ENCODE measurements at regions not wholly inside any gene's neighbourhood (a gene's known extent, or its start where the extent isn't known, plus 50 kb on each side); places are given as distances from the start of the nearest gene placed in this dataset.

DNA sequence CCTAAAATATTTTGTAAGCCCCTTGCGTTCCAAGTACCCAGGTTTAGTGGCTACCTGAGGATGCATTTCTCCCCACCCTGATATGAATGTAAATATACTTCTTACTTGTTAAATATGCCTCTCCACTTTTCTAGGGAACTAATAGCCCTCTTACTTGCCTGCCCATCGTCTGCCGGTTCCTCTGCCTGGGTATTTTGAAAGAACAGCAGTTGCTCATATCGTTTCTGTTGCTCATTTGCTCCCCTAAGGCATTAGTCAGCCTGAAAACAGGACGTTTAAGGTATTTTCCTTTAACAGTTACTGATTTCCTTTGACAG is 141.3 kb upstream of the CARMIL1 start:
- Histone ChIP-seq H2AFZ (replicated peaks; ENCODE audit: low read length, poor library complexity) (peak overlapping the region; percentile 82), H3K27ac (ENCODE audit: insufficient read depth, low read length) (peak overlapping the region; percentile 42), H2BK120ac (ENCODE audit: low read depth, low read length) (peak overlapping the region; percentile 93), H3K9ac (ENCODE audit: low read depth, low read length) (peak overlapping the region; percentile 8; the same call in 1 of the 2 replicates), H3K4me2 (ENCODE audit: low read depth, low read length) (peak overlapping the region; percentile 74), H3K18ac (ENCODE audit: low read depth, low read length) (peak overlapping the region; percentile 47; the same call in 1 of the 2 replicates), H4K20me1 (ENCODE audit: insufficient read depth, low read length) (no peaks in the 10 kb centered on the region), H4K8ac (ENCODE audit: low read depth in 2 of 2, low read length in 2 of 2) (peak overlapping the region; percentile 87 to 90; a peak in 3 of 4 replicates), H3K56ac (ENCODE audit: extremely low read depth, insufficient read depth, low read length) (peak overlapping the region; percentile 90; the same call in 1 of the 2 replicates), H2AK5ac (ENCODE audit: low read depth, low read length) (no peak overlapping the region), H2BK5ac (ENCODE audit: low read depth, low read length, poor library complexity, severe bottlenecking) (peak overlapping the region; percentile 93), H3K36me3 (ENCODE audit: control insufficient read depth, insufficient read depth, low read length) (no peaks in the 10 kb centered on the region), H3K4ac (ENCODE audit: low read depth, low read length) (peak overlapping the region; percentile 83), H2AK9ac (replicated peaks; ENCODE audit: low read depth, low read length, poor library complexity) (no peak overlapping the region), H3K9me1 (ENCODE audit: insufficient read depth, low read length) (peaks cover 3% of the 10 kb centered on the region; the same call in 1 of the 2 replicates), H3K4me1 (ENCODE audit: control insufficient read depth, insufficient read depth, low read length) (no peaks in the 10 kb centered on the region), H4K5ac (ENCODE audit: low read depth, low read length) (peak overlapping the region; percentile 40; the same call in 1 of the 2 replicates), H3K9me3 (ENCODE audit: control insufficient read depth, insufficient read depth, low read length) (no peaks in the 10 kb centered on the region; the same call in 1 of the 2 replicates), H3K14ac (replicated peaks; ENCODE audit: low read depth, low read length) (peak overlapping the region; percentile 83), H3K27me3 (ENCODE audit: control insufficient read depth, insufficient read depth, low read length) (no peaks in the 10 kb centered on the region), H3K23ac (ENCODE audit: low read depth, low read length) (peak overlapping the region; percentile 95), H4K91ac (ENCODE audit: insufficient read depth, low read depth, low read length) (peak overlapping the region; percentile 88), H2BK20ac (ENCODE audit: low read depth, low read length) (peak overlapping the region; percentile 96), H2BK15ac (ENCODE audit: low read depth, low read length) (peak overlapping the region; percentile 97; the same call in 2 of the 3 replicates), H3K79me1 (ENCODE audit: low read depth in 1 of 2, low read length in 2 of 2) (no peaks in the 10 kb centered on the region), H3K4me3 (ENCODE audit: insufficient read depth, low read depth, low read length) (peak overlapping the region; percentile 40; the same call in 1 of the 2 replicates)
- in situ Hi-C loops (cut with MboI; ENCODE audit: low sequenced_read_pairs) (no loop called here), intact Hi-C loops (cut with micrococcal nuclease) (loop anchor here (10.0 kb wide), 1 partner anchor 417 kb away; no protein-coding TSS in a partner anchor), dilution Hi-C loops (cut with HindIII; ENCODE audit: low sequenced_read_pairs, unreplicated experiment) (no loop called here)
- BruUV-seq (replicated peaks) = no TSS peak
- no peak for DNase-seq
- POLR2A ChIA-PET (ENCODE audit: unreplicated experiment) = interaction anchor here (0.6 to 0.7 kb wide), 2 partner anchors 35 to 36 kb away, joined by 3 to 4 read pairs; no protein-coding TSS in a partner anchor
- CTCF ChIA-PET = interaction anchor here (0.6 kb wide), 3 partner anchors 12 to 124 kb away, joined by 3 to 4 read pairs (median 3); no protein-coding TSS in a partner anchor
- no peak for TF ChIP-seq MAZ (IDR thresholded peaks at IDR 0.05; ENCODE audit: borderline replicate concordance, low read depth, low read length)
- 38% methylated on average over 4 of the region's 5 CpGs; no CpG with 5 or more reads in 1 of the 2 experiments for WGBS, 2 experiments (ENCODE audit: extremely low coverage in 2 of 2, insufficient read length in 1 of 2)
- no peak; the same call in 1 of the 2 replicates for ATAC-seq (ENCODE audit: low read depth)

Data from IMR-90 (cell line).